GM18873 (cell line): ENCODE measurements at regions not wholly inside any gene's neighbourhood (a gene's known extent, or its start where the extent isn't known, plus 50 kb on each side); places are given as distances from the start of the nearest gene placed in this dataset.
"Not testable (repeated sequence)": the region's sequence is repeated elsewhere in the genome, so short reads cannot be mapped to it uniquely, and the experiment has no call there.

Source experiments
- ATAC-seq: cut with Tn5 transposase; IDR thresholded peaks from one replicate; pipeline ENCODE4 v1.9.1; 2021; ENCODE audit warnings: mild to moderate bottlenecking, moderate library complexity, moderate number of reproducible peaks; ENCODE audit not compliant: unreplicated experiment, low FRiP score

GRCh38 chr14:51341338-51341737 is 101.3 kb downstream of the TMX1 start:
- ATAC-seq = no peak

GRCh38 chr14:51342226-51342625 is 102.2 kb downstream of the TMX1 start:
- ATAC-seq = no peak

- no peak for ATAC-seq
Observed at GRCh38 chr14:51351997-51352396, 112.0 kb downstream of the TMX1 start.

GRCh38 chr14:51353901-51354300 is 113.9 kb downstream of the TMX1 start:
- no peak for ATAC-seq

GRCh38 chr14:51354846-51355245 is 114.8 kb downstream of the TMX1 start:
- ATAC-seq = no peak

GRCh38 chr14:51356381-51356780 is 116.3 kb downstream of the TMX1 start:
- ATAC-seq = no peak

- no peak for ATAC-seq
Observed at GRCh38 chr14:51357250-51357649, 117.2 kb downstream of the TMX1 start.

- ATAC-seq = no peak
Observed at GRCh38 chr14:51360592-51360991, 120.5 kb downstream of the TMX1 start.

GRCh38 chr14:51365241-51365965 is 125.4 kb downstream of the TMX1 start:
- ATAC-seq = no peak

- ATAC-seq = not testable (repeated sequence)
Observed at GRCh38 chr14:51366460-51366859, 126.4 kb downstream of the TMX1 start.

GRCh38 chr14:51366866-51367599 is 127.0 kb downstream of the TMX1 start:
- ATAC-seq = not testable (repeated sequence)

- ATAC-seq = no peak
Observed at GRCh38 chr14:51367600-51367931, 127.5 kb downstream of the TMX1 start.

- ATAC-seq = no peak
Observed at GRCh38 chr14:51368721-51369163, 128.7 kb downstream of the TMX1 start.

- ATAC-seq = no peak
Observed at GRCh38 chr14:51369814-51370213, 129.8 kb downstream of the TMX1 start.

GRCh38 chr14:51370758-51371386 is 130.8 kb downstream of the TMX1 start:
- ATAC-seq = no peak

- not testable (repeated sequence) for ATAC-seq
Observed at GRCh38 chr14:51377186-51377585, 137.1 kb downstream of the TMX1 start.

- no peak for ATAC-seq
Observed at GRCh38 chr14:51382506-51382905, 142.5 kb downstream of the TMX1 start.

- ATAC-seq = no peak
Observed at GRCh38 chr14:51386411-51386810, 146.4 kb downstream of the TMX1 start.

GRCh38 chr14:51386983-51387735 is 147.1 kb downstream of the TMX1 start:
- ATAC-seq = no peak

GRCh38 chr14:51392416-51392815 is 152.4 kb downstream of the TMX1 start:
- no peak for ATAC-seq

- ATAC-seq = no peak
Observed at GRCh38 chr14:51394384-51394783, 154.3 kb downstream of the TMX1 start.
